Astrocyte of the spinal cord (primary cell): ENCODE measurements at regions not wholly inside any gene's neighbourhood (a gene's known extent, or its start where the extent isn't known, plus 50 kb on each side); places are given as distances from the start of the nearest gene placed in this dataset.

Experiments used
- DNase-seq: peaks from one replicate; pipeline ENCODE4 v3.0.0; 2011; ENCODE audit warnings: low read depth, low spot score
- H3K4me3 ChIP-seq: 2 replicates; pipeline ENCODE4 v1.5.1; 2011; ENCODE audit warnings: low read depth, mild to moderate bottlenecking, low read length, moderate library complexity
- in situ Hi-C: cut with HindIII; loops from 2 replicates; pipeline ENCODE4 v1.10.0; 2017; ENCODE audit warnings: low sequenced_read_pairs
- TF ChIP-seq, protein P1 (sequence below): IDR thresholded peaks from 2 replicates; pipeline ENCODE4 v1.5.1; 2012; ENCODE audit warnings: low read depth, mild to moderate bottlenecking, low read length, inconsistent platforms

DNA sequence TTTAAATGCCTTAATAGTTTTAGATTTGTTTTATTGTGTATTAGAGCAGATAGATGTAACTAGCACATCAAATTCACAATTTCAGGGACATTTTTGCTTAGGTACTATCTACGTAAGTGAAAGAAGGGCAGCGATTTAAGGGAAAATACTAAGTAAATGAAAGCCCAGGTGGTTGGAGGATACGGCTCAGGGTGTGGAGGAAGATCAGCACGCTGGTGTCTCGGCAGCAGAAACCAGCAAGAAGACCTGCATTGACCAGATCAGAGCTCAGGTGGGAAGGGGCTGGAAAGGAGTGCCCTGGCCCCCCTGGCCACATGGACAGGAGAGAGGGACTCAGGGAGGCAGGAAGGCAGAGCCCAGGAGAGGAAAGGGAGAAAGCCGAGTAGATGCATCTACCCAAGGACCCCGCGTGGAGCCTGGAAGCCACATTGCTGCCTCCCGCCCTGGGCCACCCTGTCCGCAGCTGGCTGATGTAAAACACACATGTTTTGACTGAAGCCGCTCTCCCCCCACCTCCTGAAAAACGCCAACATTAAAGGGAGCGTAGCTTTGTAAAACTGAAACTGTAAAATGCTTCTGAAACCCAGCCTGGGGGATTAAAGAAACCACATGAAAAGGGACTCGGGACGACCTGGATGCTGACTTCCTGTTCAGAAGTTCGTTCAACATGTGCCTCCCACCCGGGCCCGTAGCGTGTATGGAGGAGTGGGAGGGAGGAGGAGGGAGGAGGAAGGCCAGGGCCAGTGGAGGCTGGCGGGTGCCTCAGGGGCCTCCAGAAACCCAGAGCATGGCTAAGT, 72.6 kb upstream of the TARDBP start:
- H3K4me3 ChIP-seq, result no peak overlapping the region
- TF ChIP-seq, protein P1, sequence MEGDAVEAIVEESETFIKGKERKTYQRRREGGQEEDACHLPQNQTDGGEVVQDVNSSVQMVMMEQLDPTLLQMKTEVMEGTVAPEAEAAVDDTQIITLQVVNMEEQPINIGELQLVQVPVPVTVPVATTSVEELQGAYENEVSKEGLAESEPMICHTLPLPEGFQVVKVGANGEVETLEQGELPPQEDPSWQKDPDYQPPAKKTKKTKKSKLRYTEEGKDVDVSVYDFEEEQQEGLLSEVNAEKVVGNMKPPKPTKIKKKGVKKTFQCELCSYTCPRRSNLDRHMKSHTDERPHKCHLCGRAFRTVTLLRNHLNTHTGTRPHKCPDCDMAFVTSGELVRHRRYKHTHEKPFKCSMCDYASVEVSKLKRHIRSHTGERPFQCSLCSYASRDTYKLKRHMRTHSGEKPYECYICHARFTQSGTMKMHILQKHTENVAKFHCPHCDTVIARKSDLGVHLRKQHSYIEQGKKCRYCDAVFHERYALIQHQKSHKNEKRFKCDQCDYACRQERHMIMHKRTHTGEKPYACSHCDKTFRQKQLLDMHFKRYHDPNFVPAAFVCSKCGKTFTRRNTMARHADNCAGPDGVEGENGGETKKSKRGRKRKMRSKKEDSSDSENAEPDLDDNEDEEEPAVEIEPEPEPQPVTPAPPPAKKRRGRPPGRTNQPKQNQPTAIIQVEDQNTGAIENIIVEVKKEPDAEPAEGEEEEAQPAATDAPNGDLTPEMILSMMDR, result no peak
- peak; percentile 4 for DNase-seq
- in situ Hi-C loops, result no loop called here

DNA sequence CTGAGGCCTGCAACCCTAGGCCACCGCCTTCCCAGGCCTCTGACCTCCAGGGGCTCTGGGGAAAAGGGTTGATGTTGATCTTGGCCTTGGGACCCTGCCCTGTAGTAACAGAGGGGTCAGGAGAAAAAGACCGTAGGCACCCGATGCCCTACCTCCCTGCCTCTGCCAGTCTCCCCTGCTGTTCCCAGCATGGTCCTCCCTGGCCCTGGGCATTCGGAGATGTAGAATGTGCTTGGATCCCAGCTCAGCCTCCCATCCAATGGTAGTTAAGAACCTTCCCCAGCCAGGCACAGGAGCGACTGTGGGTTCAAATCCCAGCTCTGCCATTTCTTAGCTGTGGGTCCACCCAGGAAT, 72.0 kb upstream of the TARDBP start:
- in situ Hi-C loops, result no loop called here
- DNase-seq, result no peak
- H3K4me3 ChIP-seq, result no peak overlapping the region

DNA sequence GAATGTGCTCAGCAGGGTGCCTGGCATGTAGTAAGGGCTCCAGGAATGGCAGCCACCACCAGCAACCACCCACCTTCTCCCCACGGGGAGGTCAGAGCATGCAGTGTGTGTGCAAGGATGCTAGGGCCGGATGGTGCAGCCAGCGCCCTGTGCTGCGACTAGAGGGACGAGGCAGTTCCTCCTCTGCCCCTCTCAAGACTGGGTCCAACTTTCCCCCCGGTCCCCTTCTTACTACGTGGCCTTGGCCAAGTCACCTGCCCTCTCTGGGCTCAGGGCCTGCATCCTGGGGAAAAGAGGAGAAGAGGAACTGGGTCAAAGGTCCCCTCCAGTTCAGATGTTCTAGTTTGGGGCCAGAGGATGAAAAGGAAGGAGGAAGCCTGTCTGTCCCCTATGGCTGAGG, 71.6 kb upstream of the TARDBP start:
- no peak overlapping the region for H3K4me3 ChIP-seq
- DNase-seq, result no peak
- in situ Hi-C loops, result no loop called here
- TF ChIP-seq, protein P1, result no peak

More for the DNA sequence above, 72.0 kb upstream of the TARDBP start:
- TF ChIP-seq, protein P1, result no peak

GRCh38 chr1:10941891-10942541, 70.4 kb upstream of the TARDBP start:
- in situ Hi-C loops, result no loop called here
- peak; percentile 5 for DNase-seq
- TF ChIP-seq, protein P1, result peak; percentile 98
- no peak overlapping the region for H3K4me3 ChIP-seq

GRCh38 chr1:10942542-10942912, 69.9 kb upstream of the TARDBP start:
- TF ChIP-seq, protein P1, result no peak
- no peak overlapping the region for H3K4me3 ChIP-seq
- in situ Hi-C loops, result no loop called here
- no peak for DNase-seq

DNA sequence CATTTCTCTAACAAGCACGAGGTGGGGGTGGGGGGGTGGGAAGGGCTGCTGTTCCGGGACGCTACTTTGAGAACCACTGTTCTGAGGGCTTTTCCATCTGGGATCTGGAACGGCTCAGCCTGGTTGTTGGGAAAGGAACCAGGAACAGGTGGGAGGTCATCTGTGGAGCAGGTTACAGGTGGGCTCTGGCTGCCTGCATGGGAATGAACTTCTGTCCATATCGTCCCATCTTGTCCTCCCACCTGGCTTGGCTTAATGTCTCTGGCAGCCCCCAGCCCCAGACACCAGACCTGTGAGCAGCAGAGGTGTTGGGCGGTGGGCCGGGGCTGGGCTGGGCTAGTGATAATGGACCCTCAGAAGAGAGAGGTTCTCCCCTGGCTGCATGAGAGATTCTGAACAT, 69.4 kb upstream of the TARDBP start:
- TF ChIP-seq, protein P1, result no peak
- no peak for DNase-seq
- in situ Hi-C loops, result no loop called here
- H3K4me3 ChIP-seq, result no peak overlapping the region
